ENCODE measurements at regions not wholly inside any gene's neighbourhood (a gene's known extent, or its start where the extent isn't known, plus 50 kb on each side); places are given as distances from the start of the nearest gene placed in this dataset.
"Not testable (repeated sequence)": the region's sequence is repeated elsewhere in the genome, so short reads cannot be mapped to it uniquely, and the experiment has no call there.

- DNase-seq (ENCODE audit: low read depth, low spot score) = no peak
- in situ Hi-C loops (cut with HindIII; ENCODE audit: low pct_unique_long_range_greater_than_20kb, low sequenced_read_pairs) = no loop called here
- no peaks in the 10 kb centered on the region for H3K4me1 ChIP-seq (ENCODE audit: control insufficient read depth, insufficient read depth, low read length)
- ChIA-PET POLR2A (no interaction called here), CTCF (no interaction called here)
- peaks cover 2% of the 10 kb centered on the region; the same call in 1 of the 2 replicates for H3K27me3 ChIP-seq (ENCODE audit: control insufficient read depth, insufficient read depth, low read length)
- no peaks in the 10 kb centered on the region for H3K9me3 ChIP-seq (ENCODE audit: control insufficient read depth, insufficient read depth, low read depth, low read length)
- H3K4me3 ChIP-seq (ENCODE audit: low read depth in 2 of 2, low read length in 2 of 2) = no peak overlapping the region
- ATAC-seq = no peak
- no peak for TF ChIP-seq POLR2AphosphoS5 (IDR thresholded peaks at IDR 0.05; ENCODE audit: low read depth, low read length)
- no peak for TF ChIP-seq SIN3A (IDR thresholded peaks at IDR 0.05; ENCODE audit: borderline replicate concordance, insufficient read depth, low read depth, low read length)
- TF ChIP-seq TCF7L2 (IDR thresholded peaks at IDR 0.05; ENCODE audit: low read depth, low read length) = no peak
- TF ChIP-seq, protein P1, sequence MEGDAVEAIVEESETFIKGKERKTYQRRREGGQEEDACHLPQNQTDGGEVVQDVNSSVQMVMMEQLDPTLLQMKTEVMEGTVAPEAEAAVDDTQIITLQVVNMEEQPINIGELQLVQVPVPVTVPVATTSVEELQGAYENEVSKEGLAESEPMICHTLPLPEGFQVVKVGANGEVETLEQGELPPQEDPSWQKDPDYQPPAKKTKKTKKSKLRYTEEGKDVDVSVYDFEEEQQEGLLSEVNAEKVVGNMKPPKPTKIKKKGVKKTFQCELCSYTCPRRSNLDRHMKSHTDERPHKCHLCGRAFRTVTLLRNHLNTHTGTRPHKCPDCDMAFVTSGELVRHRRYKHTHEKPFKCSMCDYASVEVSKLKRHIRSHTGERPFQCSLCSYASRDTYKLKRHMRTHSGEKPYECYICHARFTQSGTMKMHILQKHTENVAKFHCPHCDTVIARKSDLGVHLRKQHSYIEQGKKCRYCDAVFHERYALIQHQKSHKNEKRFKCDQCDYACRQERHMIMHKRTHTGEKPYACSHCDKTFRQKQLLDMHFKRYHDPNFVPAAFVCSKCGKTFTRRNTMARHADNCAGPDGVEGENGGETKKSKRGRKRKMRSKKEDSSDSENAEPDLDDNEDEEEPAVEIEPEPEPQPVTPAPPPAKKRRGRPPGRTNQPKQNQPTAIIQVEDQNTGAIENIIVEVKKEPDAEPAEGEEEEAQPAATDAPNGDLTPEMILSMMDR (IDR thresholded peaks at IDR 0.05) = no peak
- TF ChIP-seq, protein P2, sequence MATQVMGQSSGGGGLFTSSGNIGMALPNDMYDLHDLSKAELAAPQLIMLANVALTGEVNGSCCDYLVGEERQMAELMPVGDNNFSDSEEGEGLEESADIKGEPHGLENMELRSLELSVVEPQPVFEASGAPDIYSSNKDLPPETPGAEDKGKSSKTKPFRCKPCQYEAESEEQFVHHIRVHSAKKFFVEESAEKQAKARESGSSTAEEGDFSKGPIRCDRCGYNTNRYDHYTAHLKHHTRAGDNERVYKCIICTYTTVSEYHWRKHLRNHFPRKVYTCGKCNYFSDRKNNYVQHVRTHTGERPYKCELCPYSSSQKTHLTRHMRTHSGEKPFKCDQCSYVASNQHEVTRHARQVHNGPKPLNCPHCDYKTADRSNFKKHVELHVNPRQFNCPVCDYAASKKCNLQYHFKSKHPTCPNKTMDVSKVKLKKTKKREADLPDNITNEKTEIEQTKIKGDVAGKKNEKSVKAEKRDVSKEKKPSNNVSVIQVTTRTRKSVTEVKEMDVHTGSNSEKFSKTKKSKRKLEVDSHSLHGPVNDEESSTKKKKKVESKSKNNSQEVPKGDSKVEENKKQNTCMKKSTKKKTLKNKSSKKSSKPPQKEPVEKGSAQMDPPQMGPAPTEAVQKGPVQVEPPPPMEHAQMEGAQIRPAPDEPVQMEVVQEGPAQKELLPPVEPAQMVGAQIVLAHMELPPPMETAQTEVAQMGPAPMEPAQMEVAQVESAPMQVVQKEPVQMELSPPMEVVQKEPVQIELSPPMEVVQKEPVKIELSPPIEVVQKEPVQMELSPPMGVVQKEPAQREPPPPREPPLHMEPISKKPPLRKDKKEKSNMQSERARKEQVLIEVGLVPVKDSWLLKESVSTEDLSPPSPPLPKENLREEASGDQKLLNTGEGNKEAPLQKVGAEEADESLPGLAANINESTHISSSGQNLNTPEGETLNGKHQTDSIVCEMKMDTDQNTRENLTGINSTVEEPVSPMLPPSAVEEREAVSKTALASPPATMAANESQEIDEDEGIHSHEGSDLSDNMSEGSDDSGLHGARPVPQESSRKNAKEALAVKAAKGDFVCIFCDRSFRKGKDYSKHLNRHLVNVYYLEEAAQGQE (IDR thresholded peaks at IDR 0.05; ENCODE audit: insufficient read depth in 1 of 2, low read depth in 2 of 2, low read length in 1 of 2) = no peak
- no peaks in the 10 kb centered on the region for H3K36me3 ChIP-seq (ENCODE audit: control insufficient read depth, insufficient read depth, low read length)
- no peak overlapping the region for H3K27ac ChIP-seq (ENCODE audit: low read length)
- intact Hi-C loops (cut with micrococcal nuclease; ENCODE audit: unreplicated experiment) = no loop called here
- BruUV-seq (replicated peaks) = no TSS peak
Measured at GRCh38 chr5:36395260-36395659, 93.6 kb upstream of the RANBP3L start.

DNA sequence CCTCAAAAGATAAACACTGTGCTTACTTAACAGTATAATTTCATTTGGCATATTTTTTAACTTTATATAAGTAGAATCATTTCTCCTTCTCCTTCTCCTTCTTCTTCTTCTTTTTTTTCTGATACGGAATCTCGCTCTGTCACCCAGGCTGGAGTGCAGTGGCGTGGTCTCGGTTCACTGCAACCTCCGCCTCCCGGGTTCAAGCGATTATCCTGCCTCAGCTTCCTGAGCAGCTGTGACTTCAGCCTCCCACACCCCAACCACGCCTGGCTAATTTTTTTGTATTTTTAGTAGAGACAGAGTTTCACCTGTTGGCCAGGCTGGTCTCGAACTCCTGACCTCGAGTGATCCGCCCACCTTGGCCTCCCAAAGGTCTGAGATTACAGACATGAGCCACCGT lies 94.2 kb upstream of the RANBP3L start:
- H3K27ac ChIP-seq (ENCODE audit: low read length); DNase-seq (ENCODE audit: low read depth, low spot score); POLR2A ChIA-PET; in situ Hi-C loops (cut with HindIII; ENCODE audit: low pct_unique_long_range_greater_than_20kb, low sequenced_read_pairs); CTCF ChIA-PET; intact Hi-C loops (cut with micrococcal nuclease; ENCODE audit: unreplicated experiment); ATAC-seq; H3K36me3 ChIP-seq (ENCODE audit: control insufficient read depth, insufficient read depth, low read length); BruUV-seq (replicated peaks); H3K9me3 ChIP-seq (ENCODE audit: control insufficient read depth, insufficient read depth, low read depth, low read length); H3K4me1 ChIP-seq (ENCODE audit: control insufficient read depth, insufficient read depth, low read length); H3K4me3 ChIP-seq (ENCODE audit: low read depth in 2 of 2, low read length in 2 of 2); H3K27me3 ChIP-seq (ENCODE audit: control insufficient read depth, insufficient read depth, low read length): not testable (repeated sequence)

GRCh38 chr5:36396640-36397039 lies 94.9 kb upstream of the RANBP3L start:
- no peaks in the 10 kb centered on the region for H3K36me3 ChIP-seq (ENCODE audit: control insufficient read depth, insufficient read depth, low read length)
- intact Hi-C loops (cut with micrococcal nuclease; ENCODE audit: unreplicated experiment) (no loop called here), in situ Hi-C loops (cut with HindIII; ENCODE audit: low pct_unique_long_range_greater_than_20kb, low sequenced_read_pairs) (no loop called here)
- H3K4me1 ChIP-seq (ENCODE audit: control insufficient read depth, insufficient read depth, low read length) = no peaks in the 10 kb centered on the region
- no peak for ATAC-seq
- H3K9me3 ChIP-seq (ENCODE audit: control insufficient read depth, insufficient read depth, low read depth, low read length) = no peaks in the 10 kb centered on the region
- no TSS peak for BruUV-seq (replicated peaks)
- H3K4me3 ChIP-seq (ENCODE audit: low read depth in 2 of 2, low read length in 2 of 2) = no peak overlapping the region
- CTCF ChIA-PET = no interaction called here
- POLR2A ChIA-PET = no interaction called here
- peaks cover 2% of the 10 kb centered on the region; the same call in 1 of the 2 replicates for H3K27me3 ChIP-seq (ENCODE audit: control insufficient read depth, insufficient read depth, low read length)
- DNase-seq (ENCODE audit: low read depth, low spot score) = no peak
- TF ChIP-seq TCF7L2 (IDR thresholded peaks at IDR 0.05; ENCODE audit: low read depth, low read length) (peak; percentile 49; the same call in 1 of the 2 replicates), SIN3A (IDR thresholded peaks at IDR 0.05; ENCODE audit: borderline replicate concordance, insufficient read depth, low read depth, low read length) (no peak)
- no peak overlapping the region for H3K27ac ChIP-seq (ENCODE audit: low read length)

Measured in Panc1 (cell line).